NCI-H1092 (cell line): ENCODE measurements at regions not wholly inside any gene's neighbourhood (a gene's known extent, or its start where the extent isn't known, plus 50 kb on each side); places are given as distances from the start of the nearest gene placed in this dataset.
"Not testable (repeated sequence)": the region's sequence is repeated elsewhere in the genome, so short reads cannot be mapped to it uniquely, and the experiment has no call there.

Experiments
- DNase-seq: peaks from one replicate; lab custom pipeline; 2025; lab: John Stamatoyannopoulos, UW

DNA sequence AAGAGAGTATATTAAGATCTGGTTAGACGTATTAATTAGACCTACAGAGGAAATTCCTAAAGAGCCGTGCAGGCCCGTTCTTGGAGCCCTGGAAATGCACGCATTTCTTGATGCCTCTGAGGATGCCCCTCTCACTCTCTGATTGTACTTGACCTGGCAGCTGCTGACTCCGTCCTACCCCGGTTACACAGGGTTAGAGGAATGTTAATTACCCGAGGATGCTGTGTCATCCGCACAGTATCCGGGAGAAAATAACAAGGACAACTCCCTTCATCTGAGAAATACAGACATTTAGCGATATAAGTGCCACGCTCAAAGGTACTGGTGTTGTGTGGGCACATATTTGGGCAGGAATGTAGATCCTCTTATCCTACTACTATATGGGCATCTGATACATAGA, 404.6 kb upstream of the FAT1 start:
- DNase-seq = no peak

DNA sequence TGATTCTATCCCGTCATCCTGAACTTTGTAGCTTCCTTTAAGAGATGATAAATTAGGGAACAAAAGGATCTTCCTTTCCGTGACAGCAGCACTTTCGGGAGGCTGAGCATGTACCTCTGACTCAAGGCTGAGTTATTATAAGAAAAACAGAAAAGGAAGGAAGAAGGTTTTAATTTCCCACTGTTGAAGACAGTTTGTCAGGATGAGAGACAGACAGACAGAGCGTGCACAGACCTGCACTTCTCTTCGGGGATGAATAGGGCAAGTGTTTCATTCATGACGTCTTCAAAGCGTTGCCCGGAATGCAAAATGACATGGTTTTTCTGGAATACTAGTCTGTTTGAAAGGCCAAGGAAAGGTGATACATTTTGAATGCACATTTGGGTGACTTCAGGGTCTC, 405.3 kb upstream of the FAT1 start:
- no peak for DNase-seq

DNA sequence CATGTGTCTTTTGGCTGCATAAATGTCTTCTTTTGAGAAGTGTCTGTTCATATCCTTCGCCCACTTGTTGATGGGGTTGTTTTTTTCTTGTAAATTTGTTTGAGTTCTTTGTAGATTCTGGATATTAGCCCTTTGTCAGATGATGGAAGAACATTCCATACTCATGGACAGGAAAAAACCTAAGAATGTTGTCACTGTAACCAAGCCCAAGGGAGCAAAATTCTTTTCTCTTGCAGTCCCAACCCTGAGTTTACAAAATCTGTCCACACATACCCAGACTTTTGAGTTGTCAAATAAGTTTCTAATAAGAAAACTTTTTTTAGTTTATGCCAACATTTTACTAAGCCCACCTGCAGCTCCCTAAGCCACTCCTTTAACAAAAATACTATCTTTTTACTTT, 408.2 kb upstream of the FAT1 start:
- DNase-seq = not testable (repeated sequence)

DNA sequence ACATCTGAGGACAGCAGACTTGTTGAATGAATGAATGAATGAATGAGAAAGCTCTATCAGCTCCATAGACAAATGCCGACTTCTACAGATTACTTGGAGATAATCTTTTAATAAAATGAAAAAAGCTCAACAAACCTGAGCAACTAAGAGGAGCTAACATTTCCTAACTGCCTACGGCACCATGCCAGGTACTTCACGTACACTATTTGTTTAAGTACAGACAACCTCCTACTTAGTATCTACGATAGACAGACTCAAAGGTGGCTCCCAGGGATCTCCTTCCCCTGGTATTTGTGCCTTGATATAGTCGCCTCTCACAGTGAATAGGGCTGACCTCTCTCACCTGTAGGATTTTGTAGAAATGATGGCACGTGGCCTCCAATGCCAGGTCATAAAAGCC, 412.2 kb upstream of the FAT1 start:
- no peak for DNase-seq

DNA sequence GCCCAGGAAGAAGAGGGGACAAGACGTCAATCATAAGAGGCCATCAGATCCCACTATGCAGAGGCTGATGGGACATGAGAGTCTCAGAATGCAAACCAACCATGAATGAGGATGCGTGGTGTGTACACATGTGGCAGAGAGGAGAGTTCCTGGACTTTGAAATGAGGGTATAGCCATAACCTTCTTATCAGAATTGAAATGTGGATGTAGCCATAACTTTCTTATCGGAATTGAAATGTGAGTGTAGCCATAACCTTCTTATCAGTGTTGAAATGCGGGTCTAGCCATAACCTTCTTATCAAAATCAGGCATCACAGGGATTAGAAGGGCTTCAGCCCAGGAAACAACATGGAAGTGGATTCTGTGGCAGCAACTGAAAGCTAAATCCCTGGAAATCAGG, 415.5 kb upstream of the FAT1 start:
- no peak for DNase-seq

DNA sequence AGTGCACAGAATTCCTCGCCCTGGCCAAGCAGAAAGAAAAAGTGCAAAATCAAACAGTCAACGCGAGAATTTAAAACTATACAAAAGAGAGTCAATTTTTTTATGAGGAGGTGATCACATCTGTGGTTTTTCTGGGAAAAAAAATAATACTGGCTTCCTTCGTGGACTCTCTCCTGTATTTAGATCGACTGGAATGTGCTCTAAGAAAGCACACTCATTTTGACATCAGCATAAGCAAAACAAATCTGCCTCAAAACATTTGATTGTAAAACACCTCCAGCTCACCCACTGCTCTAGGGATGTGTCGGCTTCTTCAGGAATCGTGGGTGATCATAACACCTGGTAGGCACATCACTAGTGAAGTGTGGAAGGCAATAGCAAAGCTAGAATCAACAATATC, 417.4 kb upstream of the FAT1 start:
- no peak for DNase-seq

DNA sequence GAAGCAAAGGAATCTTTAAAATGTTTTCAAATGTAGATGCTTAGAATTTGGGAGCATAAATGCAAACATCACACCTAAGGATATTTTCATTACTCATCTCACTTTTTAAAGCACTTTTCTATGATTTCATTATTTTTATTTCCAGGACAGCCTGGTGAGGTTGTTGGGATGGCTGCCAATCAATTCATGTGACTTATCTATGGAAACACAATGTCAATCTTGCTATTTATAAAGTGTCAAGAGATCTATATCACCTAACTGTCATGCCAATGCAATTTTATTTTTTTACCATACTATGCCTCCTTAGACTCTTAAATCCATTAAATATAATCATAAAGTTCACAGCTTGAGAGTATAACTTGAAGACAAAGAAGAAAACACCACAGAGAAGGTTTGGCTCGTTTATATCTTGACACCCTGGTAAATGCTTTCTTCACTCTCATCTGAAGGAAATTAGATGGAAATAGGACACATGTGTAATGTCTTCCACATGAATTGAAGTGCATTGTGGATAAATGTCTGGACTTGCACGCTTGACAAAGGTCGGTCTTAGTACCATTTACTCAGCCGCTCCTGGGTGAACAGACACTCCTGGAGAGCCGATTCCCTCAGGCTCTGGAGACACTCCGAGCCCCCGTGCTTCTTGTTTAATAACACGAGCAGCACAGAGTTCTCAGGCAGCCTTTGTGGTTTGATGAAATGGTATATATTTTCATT, 425.7 kb upstream of the FAT1 start:
- DNase-seq = no peak

DNA sequence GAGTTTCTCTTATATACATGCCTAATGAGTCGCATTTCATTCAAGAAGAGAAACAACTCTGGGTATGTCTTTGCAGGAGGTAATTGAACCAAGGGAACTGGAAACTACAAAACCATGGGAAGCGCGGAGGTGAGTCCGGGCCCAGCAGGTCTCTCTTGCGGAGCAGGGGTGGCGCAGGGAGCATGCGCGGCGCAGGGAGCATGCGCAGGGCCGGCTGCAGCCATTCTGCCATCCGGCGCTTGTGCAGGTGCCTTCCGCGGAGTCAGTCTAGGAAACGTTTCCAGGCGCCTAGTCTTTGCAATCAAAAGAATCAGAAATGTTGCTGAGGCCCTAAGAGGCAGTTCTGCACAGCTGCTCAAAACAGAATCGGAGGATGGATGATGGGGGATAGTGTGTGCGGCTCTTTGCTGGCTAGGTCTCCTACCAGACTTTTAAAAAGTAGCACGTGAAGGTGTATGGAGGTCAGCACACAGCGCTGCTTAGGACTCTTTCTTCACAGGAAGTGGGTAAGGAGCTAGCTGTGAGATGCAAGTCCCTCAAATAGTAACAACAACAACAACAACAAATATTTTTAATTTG, 433.8 kb upstream of the FAT1 start:
- DNase-seq = no peak

DNA sequence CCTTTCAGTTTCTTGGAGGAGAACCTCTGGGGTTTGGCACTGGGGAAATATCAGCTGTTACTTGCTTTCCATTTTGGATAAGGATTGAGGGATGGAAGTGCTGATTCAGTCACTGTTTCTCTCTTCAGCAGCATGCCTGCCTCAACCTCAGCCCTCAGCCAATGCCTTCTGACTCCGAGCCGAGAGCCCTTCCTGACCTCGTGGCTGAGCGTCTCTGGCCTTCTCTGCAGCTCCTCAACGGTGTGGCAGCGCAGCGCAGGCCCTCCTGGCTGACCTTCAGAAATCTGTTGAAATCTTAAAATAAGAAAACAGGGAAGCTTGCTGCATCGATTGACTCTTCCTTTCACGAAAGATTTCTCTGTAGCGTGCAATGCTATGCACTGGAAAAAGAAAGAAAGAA, 434.3 kb upstream of the FAT1 start:
- no peak for DNase-seq

DNA sequence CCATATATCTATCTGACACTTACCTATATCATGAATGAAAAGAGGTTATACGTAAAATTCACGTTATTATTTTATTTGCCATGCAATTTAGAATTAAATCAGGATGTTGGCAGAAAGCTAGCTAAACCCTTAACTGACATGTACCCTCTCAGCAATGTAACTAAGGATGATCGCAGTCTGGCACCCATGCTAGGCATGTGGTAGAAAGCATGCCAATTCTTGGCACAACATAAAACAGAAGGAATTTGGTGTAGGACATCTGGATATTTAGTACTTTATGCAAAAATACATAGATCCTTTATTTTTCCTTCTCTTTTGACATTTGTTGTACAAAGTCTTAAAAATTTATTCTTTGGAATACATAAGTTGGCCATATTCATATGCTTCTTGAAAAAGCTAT, 436.8 kb upstream of the FAT1 start:
- no peak for DNase-seq

DNA sequence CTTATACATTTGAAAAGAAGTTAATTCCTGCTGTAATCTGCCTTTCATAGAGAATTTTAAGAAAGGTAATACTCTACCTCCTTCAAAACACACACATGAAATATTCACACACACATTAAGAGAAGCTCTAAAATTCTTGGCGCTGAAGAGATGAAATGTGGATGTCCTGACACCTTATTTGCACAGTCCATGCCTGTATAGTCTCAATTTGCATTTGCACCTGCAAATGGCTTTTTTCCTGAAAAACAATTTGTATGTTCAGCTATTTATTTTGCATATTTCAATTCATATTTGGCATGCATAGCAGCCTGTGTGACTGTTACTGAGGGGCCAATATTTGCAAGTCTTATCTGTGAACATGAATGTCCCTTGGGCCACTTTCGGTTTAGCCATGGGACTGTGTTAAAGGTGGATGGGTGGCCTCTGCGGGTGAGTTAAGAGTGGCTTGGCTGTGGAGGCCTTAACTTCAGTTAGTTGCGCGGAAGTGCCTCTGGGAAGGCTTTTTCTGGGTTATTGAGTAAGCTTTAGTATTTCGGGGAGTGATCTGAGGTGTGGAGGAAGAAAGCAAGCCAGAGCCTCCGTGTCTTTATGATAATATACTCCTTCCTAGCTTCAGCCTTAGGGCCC, 443.3 kb upstream of the FAT1 start:
- no peak for DNase-seq

DNA sequence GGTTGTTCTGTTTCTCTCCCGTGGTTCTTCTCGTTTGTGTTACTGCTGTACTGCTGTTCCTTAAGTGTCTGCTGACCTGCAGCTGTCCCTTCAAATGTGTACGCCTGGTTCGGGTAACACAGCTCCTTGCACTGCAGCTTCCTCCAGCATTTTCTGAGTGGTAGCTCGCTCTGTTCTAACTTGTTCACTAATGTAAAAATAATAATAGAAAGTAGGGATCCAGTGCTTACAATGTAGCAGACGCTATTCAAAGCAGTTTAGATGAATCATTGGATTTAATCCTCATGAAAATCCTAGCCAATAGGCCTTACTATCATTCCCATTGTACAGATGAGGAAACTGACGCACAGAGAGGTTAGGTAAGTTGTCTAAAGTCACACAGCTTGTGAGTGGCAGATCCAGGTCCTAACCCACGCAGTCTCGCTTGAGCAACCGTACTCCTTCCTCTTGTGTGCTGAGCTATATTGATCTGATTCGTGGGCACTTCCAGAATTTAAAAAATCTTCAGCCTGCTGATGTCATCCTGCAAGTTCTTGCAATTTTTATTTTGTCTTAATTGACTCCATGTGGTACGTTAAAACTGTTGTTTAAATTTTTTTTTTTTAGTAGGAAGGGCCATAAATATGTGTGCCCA, 448.2 kb upstream of the FAT1 start:
- no peak for DNase-seq

DNA sequence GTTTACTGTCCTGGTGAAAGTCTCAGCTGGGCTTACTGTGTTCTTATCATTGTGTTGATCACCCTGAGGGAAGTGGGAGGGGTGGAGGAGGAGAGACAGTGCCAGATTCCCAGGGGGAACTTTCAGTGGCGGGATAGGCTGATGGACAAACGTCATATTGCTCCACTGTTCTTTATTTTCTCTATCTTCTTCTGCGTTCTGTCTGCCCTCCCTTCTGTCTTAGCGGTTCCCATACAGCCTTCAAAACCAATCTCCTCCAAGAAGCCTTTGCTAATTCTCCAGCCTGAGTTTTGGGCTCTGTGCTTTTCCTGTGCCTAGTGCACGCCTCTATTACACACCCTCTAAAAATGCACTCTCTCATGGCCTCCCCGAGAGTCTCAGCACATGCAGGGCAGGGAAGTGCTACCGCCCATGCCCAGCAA, 448.7 kb upstream of the FAT1 start:
- no peak for DNase-seq

DNA sequence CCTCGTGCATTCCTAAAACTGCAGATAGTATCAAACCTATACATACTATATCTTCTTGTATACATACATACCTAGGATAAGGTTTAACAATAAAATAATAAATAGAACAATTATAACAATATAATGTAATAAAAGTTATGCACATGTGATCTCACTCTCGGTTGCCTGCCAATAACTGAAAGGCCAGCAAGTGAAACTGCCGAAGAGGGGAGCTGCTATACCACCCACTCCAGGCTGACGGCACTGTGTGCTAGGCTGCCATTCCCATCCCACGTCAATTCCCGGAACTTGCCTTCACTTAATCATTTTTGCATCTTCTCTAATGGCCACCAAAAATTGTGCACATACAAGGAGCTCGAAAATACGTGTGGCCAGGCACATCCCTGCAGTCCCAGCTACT, 451.1 kb upstream of the FAT1 start:
- DNase-seq = no peak

DNA sequence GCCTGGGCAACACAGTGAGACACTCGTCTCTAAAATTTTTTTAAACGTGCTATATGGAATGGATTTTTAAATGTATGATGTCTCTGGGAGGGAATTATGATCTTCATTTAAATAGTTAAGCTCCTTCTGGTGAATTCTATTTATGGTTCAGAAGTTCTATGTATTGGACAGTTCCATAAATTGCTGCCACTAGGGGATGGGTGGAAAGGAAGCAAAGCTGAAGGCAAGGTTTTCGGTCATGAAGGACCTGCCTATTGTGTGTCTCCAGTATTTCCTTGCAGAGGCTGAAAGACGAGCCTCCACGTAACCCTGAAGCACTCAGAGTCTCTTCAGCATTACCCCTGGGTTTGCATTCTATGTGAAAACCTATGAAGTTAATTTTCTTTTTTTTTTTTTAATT, 451.5 kb upstream of the FAT1 start:
- no peak for DNase-seq

DNA sequence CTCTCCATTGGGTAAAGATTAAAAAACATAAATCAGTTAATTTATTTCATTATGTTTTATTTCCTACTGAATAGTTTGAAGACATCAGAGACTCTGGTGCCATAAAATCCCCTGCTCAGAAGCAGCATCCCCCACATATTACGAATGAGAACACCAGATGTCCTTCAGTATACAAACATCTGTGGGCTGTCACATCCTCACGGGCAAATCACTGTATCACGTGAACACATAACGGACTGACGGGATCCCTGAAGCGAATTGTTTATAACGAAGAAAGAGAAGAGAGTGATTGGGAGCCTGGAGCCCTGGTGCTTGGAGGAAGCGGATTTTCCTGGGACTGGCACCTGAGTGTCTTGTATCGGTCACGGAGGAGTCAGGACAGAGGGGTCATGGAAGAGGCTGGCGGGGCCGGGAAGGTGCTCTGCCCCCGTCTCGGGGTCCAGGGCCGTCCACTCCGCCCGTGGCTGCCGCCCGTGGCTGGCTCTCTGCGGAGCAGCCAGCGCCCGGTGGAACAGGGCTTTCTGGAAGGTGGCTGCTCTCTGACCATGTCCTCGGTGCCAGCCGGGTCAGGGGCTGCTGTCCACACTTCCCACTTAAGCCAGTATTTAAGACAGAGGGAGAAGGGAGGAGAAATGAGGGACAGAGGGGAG, 452.7 kb upstream of the FAT1 start:
- no peak for DNase-seq

DNA sequence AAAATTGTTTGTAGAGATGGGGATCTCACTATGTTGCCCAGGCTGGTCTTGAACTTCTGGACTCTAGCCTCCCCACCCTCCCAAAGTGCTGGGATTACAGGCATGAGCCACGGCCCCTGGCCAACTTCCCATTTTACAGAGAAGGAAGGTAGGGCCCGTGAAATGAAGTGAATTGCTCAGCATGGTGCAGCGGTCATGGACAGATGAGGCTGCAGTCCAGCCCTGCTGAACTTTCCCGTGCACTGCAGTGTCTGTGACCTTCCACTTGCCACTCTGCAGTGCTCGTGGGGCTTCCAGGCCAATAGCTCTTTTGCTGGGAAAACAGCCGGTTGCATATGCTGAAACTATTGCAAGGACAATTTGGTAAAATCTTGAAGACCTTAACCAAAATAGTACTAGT, 454.4 kb upstream of the FAT1 start:
- DNase-seq = no peak

DNA sequence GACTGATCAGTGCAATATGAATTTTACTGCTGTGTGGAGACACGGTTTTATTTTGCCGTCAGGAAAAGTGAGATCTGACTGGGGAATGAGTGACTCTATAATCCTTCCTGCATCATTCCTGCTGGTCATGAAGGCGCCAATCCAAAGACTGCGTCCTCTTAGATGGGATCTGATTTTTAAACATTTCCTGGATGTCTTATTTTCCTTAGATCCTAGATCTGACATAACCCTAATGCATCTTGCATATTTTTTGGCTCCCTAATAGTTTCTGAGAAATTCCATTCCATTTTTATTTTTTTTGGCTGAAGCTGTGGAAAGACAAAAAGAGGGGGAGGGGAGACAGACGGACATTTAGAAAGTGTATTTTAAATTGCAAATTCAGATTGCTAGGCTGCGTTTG, 454.9 kb upstream of the FAT1 start:
- no peak for DNase-seq

DNA sequence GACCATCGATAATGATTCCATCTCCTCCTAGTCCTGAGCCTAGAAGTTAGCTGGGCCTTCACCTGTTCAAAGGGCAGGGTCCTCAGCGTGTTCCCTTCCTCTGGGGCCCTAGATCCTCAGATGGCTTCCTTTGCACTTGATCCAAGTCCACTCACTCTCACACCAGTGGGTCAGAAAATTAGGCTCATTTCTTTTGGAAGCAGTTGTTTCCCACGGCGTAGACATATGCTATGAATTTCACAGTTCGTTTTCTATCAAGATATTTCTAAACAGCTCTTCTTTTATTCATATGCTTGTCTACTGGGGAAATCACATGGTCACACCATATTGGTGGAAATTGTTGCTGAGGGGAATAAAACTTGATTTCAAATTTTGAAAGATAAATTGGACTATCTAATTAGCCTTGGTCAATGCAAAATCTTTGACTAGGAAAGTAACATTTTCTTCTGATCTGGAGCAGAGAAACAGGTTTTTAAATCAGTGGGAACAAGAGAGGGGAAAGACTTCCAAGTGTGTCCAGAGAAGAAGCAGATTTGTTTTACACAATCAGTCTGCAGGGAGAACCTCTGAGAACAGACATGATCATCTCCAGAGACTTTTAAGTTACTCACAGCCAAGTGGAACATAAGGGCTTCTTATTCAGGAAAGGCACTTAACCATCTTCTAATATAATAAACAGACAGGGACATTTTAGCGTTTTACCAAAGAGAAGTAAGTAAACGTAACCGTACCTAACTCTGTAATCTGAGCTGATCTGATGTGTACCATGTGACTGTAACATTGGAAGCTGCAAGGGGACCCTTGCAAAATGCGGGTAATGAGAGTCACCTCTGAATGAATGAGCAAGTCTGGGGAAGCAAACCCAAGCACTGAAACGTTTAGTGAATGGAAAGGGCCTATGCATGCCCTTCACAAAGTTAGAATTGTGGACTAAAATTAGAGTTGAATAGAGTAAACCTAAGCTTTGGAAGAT, 455.7 kb upstream of the FAT1 start:
- no peak for DNase-seq

DNA sequence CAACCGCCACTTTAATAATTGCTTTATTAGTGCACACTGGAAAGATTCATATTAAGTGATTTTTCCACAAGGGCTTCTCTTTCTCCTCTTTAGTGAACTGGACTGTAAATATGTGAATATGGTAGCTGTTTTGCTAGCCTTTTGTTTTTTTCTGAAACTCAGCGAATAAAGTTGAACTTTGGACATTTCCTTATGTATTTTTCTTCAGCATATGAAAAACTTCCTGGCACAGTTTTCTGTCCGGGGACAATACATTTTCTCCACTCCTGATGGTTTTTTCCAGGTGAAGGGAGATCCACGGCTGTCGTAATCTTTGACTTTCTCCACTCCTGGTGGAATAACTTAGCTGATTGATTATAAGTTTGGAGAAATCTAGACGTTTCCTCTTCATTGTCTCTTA, 457.4 kb upstream of the FAT1 start:
- DNase-seq = no peak

DNA sequence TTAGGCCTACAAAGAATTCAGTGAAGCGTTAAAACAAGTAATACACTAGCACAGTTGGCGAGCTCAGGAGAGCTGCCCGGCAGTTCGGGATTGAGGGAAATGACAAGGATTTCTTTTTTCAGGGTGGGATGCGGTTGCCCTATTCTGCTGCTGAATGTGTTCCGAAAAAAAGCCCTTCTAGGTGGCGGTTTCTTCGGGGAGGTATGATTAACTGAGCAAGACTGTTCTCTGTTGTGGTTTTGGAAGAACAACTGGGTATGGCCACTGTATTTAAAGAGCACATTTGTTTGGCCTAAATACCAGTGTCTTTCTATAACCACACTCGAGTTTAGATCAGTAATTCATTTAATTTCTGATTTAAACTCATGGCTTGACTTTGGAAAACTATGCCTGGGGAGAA, 459.7 kb upstream of the FAT1 start:
- DNase-seq = no peak

DNA sequence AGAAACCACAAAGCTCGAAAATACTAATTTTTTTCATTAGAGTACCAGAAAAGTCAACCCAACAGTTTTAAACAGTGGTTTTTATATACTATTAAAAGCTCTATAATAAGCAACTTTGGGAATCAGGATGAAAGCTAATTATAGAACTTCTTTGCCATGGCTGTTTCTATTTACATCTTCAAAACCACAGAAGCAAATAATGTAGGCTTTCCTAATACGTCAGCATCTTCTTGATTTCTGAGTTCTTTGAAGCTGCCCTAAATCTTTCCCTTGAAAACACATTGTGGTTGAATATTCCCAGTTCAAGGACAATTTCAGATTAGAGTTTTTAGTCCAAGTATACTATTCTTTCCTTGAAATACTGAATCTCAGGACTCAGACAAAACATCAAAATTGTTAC, 460.2 kb upstream of the FAT1 start:
- DNase-seq = no peak
